ENCODE measurements at regions not wholly inside any gene's neighbourhood (a gene's known extent, or its start where the extent isn't known, plus 50 kb on each side); places are given as distances from the start of the nearest gene placed in this dataset.

DNA sequence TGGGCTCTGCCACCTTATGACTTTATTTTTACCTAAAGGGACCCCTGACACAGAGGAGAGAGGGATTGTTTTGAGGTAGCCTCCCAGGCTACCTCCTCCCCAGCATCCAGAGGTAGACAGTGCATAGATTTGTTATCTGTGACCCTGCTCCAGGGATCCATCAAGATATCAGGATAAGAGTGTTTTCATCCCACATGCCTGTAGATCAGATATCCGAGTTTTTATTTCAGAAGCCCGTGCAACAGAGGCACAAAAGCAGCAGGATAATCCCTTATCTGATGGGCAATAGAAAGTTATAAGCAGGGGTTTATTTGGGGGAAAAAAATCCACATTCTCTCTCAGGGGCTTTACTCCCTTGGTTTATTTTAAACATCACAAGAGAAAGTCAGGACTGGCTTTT, 117.0 kb upstream of the RPH3A start:
- Histone ChIP-seq H3K9me3 (ENCODE audit: control insufficient read depth, insufficient read depth, low read depth, low read length) (no peaks in the 10 kb centered on the region), H3K36me3 (ENCODE audit: control insufficient read depth, insufficient read depth, low read length) (no peaks in the 10 kb centered on the region), H3K4me1 (ENCODE audit: control insufficient read depth, insufficient read depth, low read length) (no peaks in the 10 kb centered on the region), H3K4me3 (ENCODE audit: low read depth in 2 of 2, low read length in 2 of 2) (no peak overlapping the region), H3K27ac (ENCODE audit: low read length) (no peak overlapping the region), H3K27me3 (ENCODE audit: control insufficient read depth, insufficient read depth, low read length) (peaks cover 7% of the 10 kb centered on the region)
- intact Hi-C loops (cut with micrococcal nuclease; ENCODE audit: unreplicated experiment) (no loop called here), in situ Hi-C loops (cut with HindIII; ENCODE audit: low pct_unique_long_range_greater_than_20kb, low sequenced_read_pairs) (no loop called here)
- ATAC-seq, result no peak
- ChIA-PET CTCF (no interaction called here), POLR2A (no interaction called here)
- BruUV-seq (replicated peaks), result no TSS peak
- no peak for TF ChIP-seq SIN3A (IDR thresholded peaks at IDR 0.05; ENCODE audit: borderline replicate concordance, insufficient read depth, low read depth, low read length)
- TF ChIP-seq, protein P1, sequence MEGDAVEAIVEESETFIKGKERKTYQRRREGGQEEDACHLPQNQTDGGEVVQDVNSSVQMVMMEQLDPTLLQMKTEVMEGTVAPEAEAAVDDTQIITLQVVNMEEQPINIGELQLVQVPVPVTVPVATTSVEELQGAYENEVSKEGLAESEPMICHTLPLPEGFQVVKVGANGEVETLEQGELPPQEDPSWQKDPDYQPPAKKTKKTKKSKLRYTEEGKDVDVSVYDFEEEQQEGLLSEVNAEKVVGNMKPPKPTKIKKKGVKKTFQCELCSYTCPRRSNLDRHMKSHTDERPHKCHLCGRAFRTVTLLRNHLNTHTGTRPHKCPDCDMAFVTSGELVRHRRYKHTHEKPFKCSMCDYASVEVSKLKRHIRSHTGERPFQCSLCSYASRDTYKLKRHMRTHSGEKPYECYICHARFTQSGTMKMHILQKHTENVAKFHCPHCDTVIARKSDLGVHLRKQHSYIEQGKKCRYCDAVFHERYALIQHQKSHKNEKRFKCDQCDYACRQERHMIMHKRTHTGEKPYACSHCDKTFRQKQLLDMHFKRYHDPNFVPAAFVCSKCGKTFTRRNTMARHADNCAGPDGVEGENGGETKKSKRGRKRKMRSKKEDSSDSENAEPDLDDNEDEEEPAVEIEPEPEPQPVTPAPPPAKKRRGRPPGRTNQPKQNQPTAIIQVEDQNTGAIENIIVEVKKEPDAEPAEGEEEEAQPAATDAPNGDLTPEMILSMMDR (IDR thresholded peaks at IDR 0.05), result no peak
- TF ChIP-seq, protein P2, sequence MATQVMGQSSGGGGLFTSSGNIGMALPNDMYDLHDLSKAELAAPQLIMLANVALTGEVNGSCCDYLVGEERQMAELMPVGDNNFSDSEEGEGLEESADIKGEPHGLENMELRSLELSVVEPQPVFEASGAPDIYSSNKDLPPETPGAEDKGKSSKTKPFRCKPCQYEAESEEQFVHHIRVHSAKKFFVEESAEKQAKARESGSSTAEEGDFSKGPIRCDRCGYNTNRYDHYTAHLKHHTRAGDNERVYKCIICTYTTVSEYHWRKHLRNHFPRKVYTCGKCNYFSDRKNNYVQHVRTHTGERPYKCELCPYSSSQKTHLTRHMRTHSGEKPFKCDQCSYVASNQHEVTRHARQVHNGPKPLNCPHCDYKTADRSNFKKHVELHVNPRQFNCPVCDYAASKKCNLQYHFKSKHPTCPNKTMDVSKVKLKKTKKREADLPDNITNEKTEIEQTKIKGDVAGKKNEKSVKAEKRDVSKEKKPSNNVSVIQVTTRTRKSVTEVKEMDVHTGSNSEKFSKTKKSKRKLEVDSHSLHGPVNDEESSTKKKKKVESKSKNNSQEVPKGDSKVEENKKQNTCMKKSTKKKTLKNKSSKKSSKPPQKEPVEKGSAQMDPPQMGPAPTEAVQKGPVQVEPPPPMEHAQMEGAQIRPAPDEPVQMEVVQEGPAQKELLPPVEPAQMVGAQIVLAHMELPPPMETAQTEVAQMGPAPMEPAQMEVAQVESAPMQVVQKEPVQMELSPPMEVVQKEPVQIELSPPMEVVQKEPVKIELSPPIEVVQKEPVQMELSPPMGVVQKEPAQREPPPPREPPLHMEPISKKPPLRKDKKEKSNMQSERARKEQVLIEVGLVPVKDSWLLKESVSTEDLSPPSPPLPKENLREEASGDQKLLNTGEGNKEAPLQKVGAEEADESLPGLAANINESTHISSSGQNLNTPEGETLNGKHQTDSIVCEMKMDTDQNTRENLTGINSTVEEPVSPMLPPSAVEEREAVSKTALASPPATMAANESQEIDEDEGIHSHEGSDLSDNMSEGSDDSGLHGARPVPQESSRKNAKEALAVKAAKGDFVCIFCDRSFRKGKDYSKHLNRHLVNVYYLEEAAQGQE (IDR thresholded peaks at IDR 0.05; ENCODE audit: insufficient read depth in 1 of 2, low read depth in 2 of 2, low read length in 1 of 2), result no peak
- TF ChIP-seq POLR2AphosphoS5 (IDR thresholded peaks at IDR 0.05; ENCODE audit: low read depth, low read length), result no peak
- no peak for TF ChIP-seq TCF7L2 (IDR thresholded peaks at IDR 0.05; ENCODE audit: low read depth, low read length)
- DNase-seq (ENCODE audit: low read depth, low spot score), result no peak

DNA sequence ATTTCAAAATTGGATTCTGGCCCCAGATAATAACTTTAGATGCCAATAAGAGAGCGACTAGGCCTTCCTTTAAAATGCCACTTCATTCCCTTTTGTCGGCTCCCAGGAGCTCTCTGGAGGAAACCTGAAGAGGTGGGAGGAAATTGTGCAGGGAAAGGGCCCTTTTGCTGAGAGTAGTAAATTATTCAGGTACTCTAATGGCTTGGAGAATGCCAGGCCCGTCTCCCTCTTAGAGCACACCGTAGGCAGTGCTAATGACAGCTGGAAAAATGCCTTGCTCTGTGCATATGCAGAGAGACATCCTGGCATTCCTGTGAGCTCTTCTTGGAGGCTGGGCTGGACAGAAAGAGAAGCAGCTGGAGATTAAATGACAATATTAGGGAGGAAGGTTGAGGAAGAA, 115.0 kb upstream of the RPH3A start:
- H3K36me3 ChIP-seq (ENCODE audit: control insufficient read depth, insufficient read depth, low read length), result no peaks in the 10 kb centered on the region
- no peak overlapping the region for H3K27ac ChIP-seq (ENCODE audit: low read length)
- ChIA-PET CTCF (no interaction called here), POLR2A (no interaction called here)
- no peak for DNase-seq (ENCODE audit: low read depth, low spot score)
- in situ Hi-C loops (cut with HindIII; ENCODE audit: low pct_unique_long_range_greater_than_20kb, low sequenced_read_pairs) (no loop called here), intact Hi-C loops (cut with micrococcal nuclease; ENCODE audit: unreplicated experiment) (no loop called here)
- H3K9me3 ChIP-seq (ENCODE audit: control insufficient read depth, insufficient read depth, low read depth, low read length), result no peaks in the 10 kb centered on the region
- no peak overlapping the region for H3K4me3 ChIP-seq (ENCODE audit: low read depth in 2 of 2, low read length in 2 of 2)
- no peak for ATAC-seq
- no peaks in the 10 kb centered on the region for H3K4me1 ChIP-seq (ENCODE audit: control insufficient read depth, insufficient read depth, low read length)
- BruUV-seq (replicated peaks), result no TSS peak
- H3K27me3 ChIP-seq (ENCODE audit: control insufficient read depth, insufficient read depth, low read length), result peaks cover 10% of the 10 kb centered on the region
- TF ChIP-seq TCF7L2 (IDR thresholded peaks at IDR 0.05; ENCODE audit: low read depth, low read length) (no peak), POLR2AphosphoS5 (IDR thresholded peaks at IDR 0.05; ENCODE audit: low read depth, low read length) (no peak), SIN3A (IDR thresholded peaks at IDR 0.05; ENCODE audit: borderline replicate concordance, insufficient read depth, low read depth, low read length) (no peak)
- TF ChIP-seq, protein P2 (IDR thresholded peaks at IDR 0.05; ENCODE audit: insufficient read depth in 1 of 2, low read depth in 2 of 2, low read length in 1 of 2), result no peak
- TF ChIP-seq, protein P1 (IDR thresholded peaks at IDR 0.05), result no peak
